GM18511 (cell line): ENCODE measurements at regions not wholly inside any gene's neighbourhood (a gene's known extent, or its start where the extent isn't known, plus 50 kb on each side); places are given as distances from the start of the nearest gene placed in this dataset.

Experiments
- ATAC-seq: cut with Tn5 transposase; IDR thresholded peaks from one replicate; pipeline ENCODE4 v1.9.1; 2021; ENCODE audit warnings: mild to moderate bottlenecking, moderate library complexity; ENCODE audit not compliant: unreplicated experiment

DNA sequence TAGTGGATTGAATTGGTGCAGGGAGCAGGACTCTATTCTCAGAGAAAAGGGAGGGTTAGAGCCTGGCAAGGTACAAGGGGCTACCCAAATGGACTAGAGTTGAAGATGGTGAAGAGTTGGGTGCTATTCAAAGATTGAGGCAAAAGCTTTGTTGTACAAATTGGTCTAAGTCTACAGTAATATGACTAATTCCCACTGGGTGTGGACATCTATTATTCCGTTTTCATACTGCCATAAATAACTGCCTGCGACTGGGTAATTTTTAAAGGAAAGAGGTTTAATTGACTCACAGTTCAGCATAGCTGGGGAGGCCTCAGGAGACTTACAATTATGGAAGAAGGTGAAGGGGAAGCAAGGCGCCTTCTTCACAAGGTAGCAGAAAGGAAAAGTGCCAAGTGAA, 266.3 kb downstream of the TPBG start:
- ATAC-seq, result no peak

DNA sequence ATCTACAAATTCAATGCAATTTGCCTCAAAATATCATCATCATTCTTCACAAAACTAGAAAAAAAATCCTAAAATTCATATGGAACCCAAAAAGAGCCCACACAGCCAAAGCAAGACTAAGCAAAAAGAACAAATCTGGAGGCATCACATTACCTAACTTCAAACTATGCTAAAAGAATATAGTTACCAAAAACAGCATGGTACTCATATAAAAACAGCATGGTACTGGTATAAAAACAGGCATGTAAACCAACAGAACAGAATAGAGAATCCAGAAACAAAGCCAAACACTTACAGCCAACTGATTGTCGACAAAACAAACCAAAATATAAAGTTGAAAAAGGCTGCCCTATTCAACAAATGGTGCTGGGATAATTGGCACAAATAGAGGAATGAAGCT, 278.1 kb downstream of the TPBG start:
- no peak for ATAC-seq

DNA sequence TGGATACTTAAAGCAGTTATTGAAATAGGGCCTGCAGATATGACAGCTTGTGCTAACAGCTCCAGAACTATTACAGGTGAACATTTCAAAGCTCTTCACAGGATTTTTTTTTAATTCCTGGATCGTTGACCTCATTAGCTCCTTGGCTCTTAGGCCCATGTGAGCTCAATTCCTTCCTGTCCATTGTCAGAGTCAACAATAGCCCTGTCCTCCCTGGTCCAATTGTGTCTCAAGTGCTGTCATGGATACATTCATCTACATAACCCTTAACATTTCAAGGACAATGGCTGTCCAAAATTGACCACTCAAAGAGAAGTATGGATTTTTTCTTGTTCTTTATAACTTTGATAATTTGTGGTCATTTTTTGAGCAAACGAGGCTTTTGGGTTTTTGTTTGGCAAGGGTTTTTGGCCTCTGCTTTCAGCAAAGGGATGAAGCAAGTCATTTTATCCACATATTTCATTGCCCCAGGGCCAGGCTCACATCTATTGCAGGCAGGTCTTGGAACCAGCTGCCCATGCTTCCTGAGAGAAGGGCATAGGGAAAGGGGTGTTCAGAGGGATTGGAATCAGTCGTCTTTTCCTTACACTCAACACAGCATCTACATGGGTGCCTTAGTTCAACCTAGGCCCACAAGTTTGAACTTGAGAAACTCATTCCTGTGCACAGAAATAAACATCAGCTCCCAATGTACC, 282.1 kb downstream of the TPBG start:
- no peak for ATAC-seq

DNA sequence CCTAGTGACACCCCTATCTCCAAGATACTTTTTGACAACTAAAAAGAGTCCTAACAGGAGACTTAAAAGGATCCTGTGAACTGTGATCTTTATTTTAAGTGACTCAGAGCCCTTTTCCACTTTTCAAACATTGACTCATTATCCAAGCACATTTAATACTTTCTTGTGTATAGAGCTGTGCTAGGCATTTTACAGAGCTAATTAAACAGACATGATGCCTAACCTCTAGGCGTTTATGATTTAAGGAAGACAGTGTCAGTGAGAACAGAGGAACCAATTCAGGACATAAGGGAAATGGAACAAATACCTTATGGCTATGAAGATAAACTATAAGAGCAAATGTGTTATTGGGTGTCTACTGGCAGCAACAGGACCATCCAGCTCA, 282.6 kb downstream of the TPBG start:
- no peak for ATAC-seq

DNA sequence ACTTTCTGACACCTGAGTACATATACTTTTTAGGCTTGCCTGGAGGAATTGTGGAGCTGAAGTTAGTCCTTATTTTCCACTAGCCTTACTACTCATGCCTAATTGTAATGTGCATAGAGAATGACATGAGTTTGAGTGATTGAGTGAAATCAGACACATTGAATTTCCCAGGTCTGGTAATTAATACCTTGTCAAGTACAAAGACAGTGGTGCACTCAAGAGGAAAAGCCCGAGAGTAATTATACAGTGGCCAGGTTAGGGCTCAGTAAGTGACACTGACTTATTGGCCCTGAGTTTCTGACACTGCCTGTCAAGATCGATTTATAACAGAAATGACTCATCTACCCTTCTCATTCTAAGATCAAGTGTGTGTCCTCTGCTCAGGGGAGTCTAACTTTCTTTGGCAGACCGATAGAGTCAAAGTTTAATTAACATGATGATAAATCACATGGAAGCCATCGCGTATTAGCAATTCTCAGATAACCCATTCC, 288.3 kb downstream of the TPBG start:
- no peak for ATAC-seq

DNA sequence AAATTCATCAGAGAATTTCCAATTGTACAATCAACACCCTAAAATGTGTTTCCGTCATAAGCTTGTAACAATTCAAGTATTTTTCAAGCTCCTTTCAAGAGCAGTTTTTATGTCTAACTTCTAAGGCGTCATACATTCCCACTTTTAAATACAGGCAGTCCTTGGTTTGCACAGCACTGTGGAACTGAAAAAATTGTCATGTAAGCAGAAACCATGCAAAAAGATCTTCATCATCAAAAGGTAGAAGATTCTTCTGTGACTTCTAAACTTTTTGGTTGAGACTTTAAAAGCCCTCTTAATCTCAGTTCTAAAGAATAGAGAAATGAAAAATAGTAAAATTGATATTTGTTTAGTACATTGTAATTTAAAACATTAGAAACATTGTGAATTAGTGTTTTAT, 315.6 kb downstream of the TPBG start:
- no peak for ATAC-seq

GRCh38 chr6:82680192-82680591, 316.6 kb downstream of the TPBG start:
- ATAC-seq, result no peak

DNA sequence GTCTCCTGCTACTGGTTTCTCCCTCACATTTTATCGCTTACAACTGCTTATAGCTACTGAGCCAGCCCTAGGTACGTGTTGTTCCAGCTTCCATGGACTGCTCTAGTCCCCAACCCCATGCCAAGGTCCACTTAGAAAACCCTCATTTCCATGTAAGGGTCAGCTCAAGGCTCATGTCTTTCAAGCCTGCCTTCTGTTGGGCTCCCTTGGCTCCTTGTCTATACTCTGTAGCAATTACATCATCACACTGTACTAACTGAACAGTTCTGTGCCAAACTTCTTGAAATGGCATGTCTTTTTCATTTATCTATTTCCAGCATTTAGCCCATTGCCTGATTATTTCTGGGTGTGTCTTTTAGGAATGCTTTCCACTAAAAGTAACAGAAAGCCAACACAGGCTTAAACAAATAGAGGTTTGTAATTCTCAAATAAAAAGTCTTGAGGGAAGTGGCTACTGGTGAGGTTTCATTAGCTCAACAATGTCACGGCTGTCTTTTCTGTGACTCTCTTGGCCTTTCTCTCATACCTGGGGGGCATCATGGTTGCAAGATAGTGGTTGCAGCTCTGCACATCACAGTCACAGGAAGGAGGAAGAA, 317.6 kb downstream of the TPBG start:
- ATAC-seq, result no peak

DNA sequence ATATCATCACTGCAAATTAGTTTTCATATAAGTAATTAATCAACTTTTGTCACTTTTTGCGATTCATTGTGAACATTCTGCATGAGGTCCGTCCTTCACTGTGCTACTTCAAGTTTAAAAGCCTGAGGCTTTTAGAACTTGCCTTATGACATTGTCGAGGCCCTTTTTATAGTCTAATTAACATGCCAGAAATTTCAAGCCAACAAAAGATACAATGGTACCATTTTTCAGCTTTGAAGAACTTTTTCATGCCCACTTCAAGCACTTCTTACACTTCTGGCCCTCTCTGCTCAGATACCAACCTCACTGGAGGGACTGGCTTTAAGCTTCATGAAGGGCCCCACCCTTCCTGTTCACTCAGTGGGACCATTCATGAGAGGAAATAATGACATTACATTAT, 323.1 kb downstream of the TPBG start:
- ATAC-seq, result no peak

DNA sequence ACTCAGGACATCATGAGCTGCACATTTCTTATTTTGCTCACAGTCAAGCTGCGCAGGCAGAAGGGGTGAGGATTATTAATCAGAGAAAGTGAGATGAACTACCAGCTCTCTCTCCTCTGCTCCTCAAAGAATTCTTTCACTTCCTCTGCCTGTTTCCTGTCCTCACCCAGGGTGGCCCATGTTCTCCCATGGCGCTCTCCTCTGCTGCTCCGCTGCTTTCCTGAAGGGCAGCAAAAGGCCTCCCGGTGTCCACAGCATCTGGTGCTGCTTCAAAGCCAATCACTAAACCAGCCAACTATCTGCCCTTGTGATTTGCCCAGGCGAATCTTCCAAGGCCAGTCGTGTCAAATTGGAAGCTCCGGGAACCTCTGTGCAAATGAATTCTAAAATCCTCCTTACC, 324.2 kb downstream of the TPBG start:
- ATAC-seq, result no peak

DNA sequence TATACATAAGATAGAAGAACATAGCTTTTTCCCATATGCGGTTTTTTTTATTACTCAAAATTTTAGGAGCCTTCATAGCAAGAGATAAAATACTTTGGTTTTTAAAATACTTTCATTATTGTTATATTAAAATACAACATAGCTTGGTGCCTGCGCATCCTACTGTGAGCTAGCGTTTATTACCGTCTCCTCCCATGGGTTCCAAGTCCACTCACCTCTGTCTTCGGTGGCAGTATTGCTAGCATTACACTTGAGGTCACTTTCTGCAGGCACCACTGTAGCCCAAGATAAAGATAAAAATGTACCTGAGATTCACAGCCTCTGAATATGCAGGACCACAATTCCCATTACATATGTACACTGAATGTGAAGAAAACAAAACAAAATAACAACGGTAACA, 326.7 kb downstream of the TPBG start:
- no peak for ATAC-seq

GRCh38 chr6:82691997-82692396, 328.4 kb downstream of the TPBG start:
- ATAC-seq, result no peak

GRCh38 chr6:82693094-82693493, 329.5 kb downstream of the TPBG start:
- no peak for ATAC-seq

GRCh38 chr6:82701341-82701740, 337.7 kb downstream of the TPBG start:
- no peak for ATAC-seq

GRCh38 chr6:82702574-82702973, 339.0 kb downstream of the TPBG start:
- ATAC-seq, result no peak

DNA sequence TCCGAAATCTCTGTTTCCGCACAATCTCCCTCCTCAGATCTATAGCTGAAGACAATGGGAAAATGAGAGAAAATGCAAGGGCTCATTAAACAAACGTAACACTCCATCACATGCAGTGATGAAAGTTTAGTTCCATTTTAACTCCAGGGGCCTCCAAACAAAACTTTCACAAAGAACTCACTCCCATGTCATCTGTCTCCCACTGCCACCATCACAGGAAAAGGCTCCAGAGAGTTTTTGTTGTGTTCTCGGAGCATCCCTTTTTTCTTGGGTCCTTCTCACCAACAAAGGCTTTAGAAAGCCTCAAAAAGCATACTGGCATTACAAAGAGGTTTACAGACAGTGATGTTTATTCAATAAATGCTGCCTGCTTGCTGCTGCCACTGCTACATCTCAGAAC, 339.6 kb downstream of the TPBG start:
- no peak for ATAC-seq

DNA sequence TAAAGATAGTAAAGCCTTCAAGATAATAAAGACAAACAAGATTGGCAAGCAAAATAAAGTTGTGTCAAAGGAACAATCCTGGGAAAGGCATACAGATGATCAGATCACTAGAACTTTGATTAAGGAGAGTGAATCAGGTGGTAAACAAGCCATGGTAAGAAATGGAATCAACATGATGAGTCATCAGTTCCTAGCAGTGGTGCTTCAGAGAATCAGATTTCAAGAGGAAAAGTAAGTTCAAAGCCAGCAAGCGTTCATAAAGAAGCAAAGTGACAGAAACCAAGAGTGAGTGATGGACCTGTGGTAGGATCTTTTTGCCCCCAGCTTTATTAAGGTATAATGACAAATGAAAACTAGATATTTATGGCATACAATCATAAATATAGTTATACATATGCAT, 340.4 kb downstream of the TPBG start:
- no peak for ATAC-seq

DNA sequence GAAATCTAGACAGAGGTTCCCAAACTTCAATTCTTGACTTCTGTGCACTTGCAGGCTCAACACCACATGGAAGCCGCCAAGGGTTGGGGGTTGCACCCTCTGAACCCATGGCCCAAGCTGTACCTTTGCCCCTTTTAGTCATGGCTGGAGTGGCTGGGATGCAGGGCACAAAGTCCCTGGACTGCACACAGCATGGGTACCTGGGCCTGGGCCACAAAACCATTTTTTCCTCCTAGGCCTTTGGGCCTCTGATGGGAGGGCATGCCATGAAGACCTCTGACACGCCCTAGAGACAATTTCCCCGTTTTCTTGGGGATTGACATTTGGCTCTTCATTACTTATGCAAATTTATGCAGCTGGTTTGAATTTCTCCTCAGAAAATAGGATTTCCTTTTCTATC, 342.0 kb downstream of the TPBG start:
- ATAC-seq, result no peak

DNA sequence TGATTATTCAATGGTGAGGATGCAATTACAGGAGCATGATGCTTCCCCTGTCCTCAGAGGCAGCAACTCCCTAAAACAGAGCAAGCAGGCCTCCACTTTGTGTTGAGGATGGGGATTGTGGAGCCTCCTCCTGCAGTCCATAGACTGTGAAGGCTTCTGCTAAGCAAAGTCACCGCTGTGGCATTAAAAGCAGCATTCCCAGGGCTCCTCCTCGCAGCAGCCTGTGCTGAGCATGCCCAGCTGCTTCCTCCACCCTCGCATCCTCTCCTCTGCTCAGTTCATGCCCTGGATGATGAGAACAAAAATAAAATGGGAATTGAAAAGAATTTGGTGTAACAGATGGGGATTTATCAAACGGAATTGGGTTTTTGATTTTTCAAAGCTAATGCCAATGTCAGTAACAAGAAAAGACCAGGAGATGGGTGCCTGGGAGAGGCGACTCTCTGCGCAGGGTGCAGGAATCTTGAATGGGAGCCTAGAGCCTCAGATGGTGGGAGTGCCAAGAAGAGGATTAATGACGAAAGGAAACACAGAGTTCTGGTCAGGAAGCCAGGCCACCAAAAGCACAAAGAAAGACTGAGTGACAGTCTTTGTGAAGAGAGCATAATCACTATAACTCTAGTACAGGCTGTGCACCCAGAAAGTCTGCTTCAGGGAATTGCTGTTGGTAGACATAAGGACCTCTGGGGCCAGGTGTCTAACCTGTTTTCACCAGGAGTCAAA, 347.6 kb downstream of the TPBG start:
- no peak for ATAC-seq

DNA sequence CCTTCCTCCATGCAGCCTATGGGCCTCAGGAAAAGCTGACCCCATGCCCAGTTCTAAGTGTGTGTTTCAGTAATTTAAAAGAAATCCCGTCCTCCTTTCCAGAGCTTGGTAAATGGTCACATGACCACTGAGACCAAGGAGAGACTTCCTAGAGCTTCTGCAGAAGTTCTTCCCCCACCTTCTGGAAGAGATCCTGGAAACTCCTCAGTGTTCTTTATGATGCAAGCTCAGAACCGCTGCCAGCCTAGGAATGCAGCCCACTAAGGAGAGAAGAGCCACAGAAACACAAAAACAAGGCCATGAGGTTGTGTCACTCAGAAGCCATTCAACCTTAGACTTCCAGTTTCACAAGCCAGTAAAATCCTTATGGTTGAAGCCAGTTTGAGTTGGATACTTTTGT, 348.4 kb downstream of the TPBG start:
- no peak for ATAC-seq

- no peak for ATAC-seq
Measured at GRCh38 chr6:82712389-82712788, 348.8 kb downstream of the TPBG start.

- no peak for ATAC-seq
Measured at GRCh38 chr6:82712826-82713225, 349.2 kb downstream of the TPBG start.
